LHCN-M2 (cell line): ENCODE measurements at regions not wholly inside any gene's neighbourhood (a gene's known extent, or its start where the extent isn't known, plus 50 kb on each side); places are given as distances from the start of the nearest gene placed in this dataset.

Experiments used
- DNase-seq: peaks from one replicate; pipeline ENCODE4 v3.0.0-alpha.2; 2012; ENCODE audit warnings: low read depth

- no peak for DNase-seq
Measured at GRCh38 chr16:86740298-86740697, 161.9 kb downstream of the FOXL1 start.

- peak; percentile 91 for DNase-seq
Measured at GRCh38 chr16:86740906-86741799, 162.8 kb downstream of the FOXL1 start.

GRCh38 chr16:86747761-86748160 is 169.4 kb downstream of the FOXL1 start:
- DNase-seq = no peak

GRCh38 chr16:86748652-86749051 is 170.3 kb downstream of the FOXL1 start:
- DNase-seq = no peak

GRCh38 chr16:86751076-86752030 is 173.0 kb downstream of the FOXL1 start:
- DNase-seq = peak; percentile 98

GRCh38 chr16:86752582-86753175 is 174.3 kb downstream of the FOXL1 start:
- DNase-seq = no peak

GRCh38 chr16:86753399-86753798 is 175.1 kb downstream of the FOXL1 start:
- DNase-seq = no peak

- DNase-seq = no peak
Measured at GRCh38 chr16:86755571-86756006, 177.2 kb downstream of the FOXL1 start.

- no peak for DNase-seq
Measured at GRCh38 chr16:86756882-86757703, 178.7 kb downstream of the FOXL1 start.

GRCh38 chr16:86757704-86758040 is 179.3 kb downstream of the FOXL1 start:
- DNase-seq = no peak

- no peak for DNase-seq
Measured at GRCh38 chr16:86758932-86759331, 180.6 kb downstream of the FOXL1 start.

GRCh38 chr16:86761111-86762031 is 183.0 kb downstream of the FOXL1 start:
- DNase-seq = peak; percentile 69

- DNase-seq = no peak
Measured at GRCh38 chr16:86762095-86762494, 183.7 kb downstream of the FOXL1 start.

- DNase-seq = no peak
Measured at GRCh38 chr16:86763819-86764218, 185.5 kb downstream of the FOXL1 start.

- DNase-seq = no peak
Measured at GRCh38 chr16:86764551-86764950, 186.2 kb downstream of the FOXL1 start.

GRCh38 chr16:86765389-86766026 is 187.2 kb downstream of the FOXL1 start:
- DNase-seq = no peak

- no peak for DNase-seq
Measured at GRCh38 chr16:86766700-86767099, 188.4 kb downstream of the FOXL1 start.

GRCh38 chr16:86768228-86768791 is 190.0 kb downstream of the FOXL1 start:
- no peak for DNase-seq

GRCh38 chr16:86768999-86769398 is 190.7 kb downstream of the FOXL1 start:
- DNase-seq = peak; percentile 29
